Gastrocnemius medialis (tissue), 4 donors: ENCODE measurements at regions not wholly inside any gene's neighbourhood (a gene's known extent, or its start where the extent isn't known, plus 50 kb on each side); places are given as distances from the start of the nearest gene placed in this dataset.

ENCODE experiments used
- POLR2A ChIP-seq, 2 donors: fragments of 450-650 bp; IDR thresholded peaks; one replicate each; pipeline ENCODE4 v1.6.1; 2017; ENCODE audit warnings: antibody characterized with exemption in 2 of 2, mild to moderate bottlenecking in 2 of 2, moderate library complexity in 2 of 2
- TF ChIP-seq, protein P1 (sequence below), 5 experiments: fragments of 450-650 bp in 3 of 5; fragments of 200-600 bp in 2 of 5; sonication (generic) in 2 of 5; IDR thresholded peaks in 4 of 5; conservative IDR thresholded peaks in 1 of 5; 1 replicate in 4 of 5; 2 replicates in 1 of 5; pipeline ENCODE4 v1.5.1; 2016 to 2019; ENCODE audit warnings: antibody characterized with exemption in 5 of 5, mild to moderate bottlenecking in 3 of 5, moderate library complexity in 3 of 5

DNA sequence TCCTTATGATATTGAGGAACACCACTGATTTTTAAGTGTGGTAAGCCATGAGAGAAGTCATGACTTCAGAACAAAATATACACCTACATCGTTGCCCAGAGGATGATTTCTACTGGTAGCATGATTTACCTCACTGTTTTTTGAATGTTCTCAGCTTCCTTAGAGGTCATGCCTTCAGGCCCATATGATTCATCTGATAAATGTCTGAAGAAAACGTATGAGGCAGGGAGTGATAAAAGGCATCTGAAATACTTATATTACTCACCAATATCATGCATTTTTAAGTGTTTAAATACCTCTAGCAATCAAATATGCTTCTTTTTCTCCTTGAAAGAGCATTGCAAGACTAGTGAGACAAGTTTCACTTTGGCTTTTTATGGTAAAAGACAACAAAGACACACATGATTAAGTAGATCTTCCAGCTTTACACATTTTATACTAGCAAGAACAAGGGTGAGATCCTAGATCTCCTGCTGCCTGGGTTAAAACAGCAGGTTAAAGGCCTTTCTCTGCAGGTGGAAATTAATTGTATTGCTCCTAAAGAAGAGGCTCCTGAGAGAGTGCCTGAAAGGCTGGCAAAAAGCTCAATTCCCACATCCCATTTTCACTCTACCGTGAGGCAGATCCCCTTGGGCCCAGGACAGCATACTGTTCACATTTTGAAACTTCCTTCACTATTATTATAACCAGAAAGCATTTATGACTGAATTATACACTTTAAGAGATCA lies 432.4 kb downstream of the SLITRK1 start:
- TF ChIP-seq, protein P1, sequence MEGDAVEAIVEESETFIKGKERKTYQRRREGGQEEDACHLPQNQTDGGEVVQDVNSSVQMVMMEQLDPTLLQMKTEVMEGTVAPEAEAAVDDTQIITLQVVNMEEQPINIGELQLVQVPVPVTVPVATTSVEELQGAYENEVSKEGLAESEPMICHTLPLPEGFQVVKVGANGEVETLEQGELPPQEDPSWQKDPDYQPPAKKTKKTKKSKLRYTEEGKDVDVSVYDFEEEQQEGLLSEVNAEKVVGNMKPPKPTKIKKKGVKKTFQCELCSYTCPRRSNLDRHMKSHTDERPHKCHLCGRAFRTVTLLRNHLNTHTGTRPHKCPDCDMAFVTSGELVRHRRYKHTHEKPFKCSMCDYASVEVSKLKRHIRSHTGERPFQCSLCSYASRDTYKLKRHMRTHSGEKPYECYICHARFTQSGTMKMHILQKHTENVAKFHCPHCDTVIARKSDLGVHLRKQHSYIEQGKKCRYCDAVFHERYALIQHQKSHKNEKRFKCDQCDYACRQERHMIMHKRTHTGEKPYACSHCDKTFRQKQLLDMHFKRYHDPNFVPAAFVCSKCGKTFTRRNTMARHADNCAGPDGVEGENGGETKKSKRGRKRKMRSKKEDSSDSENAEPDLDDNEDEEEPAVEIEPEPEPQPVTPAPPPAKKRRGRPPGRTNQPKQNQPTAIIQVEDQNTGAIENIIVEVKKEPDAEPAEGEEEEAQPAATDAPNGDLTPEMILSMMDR (IDR thresholded peaks at IDR 0.05 in 4 of 5, conservative IDR thresholded peaks at IDR 0.05 in 1 of 5) = no peak
- TF ChIP-seq POLR2A (IDR thresholded peaks at IDR 0.05) = no peak
